ENCODE measurements at regions not wholly inside any gene's neighbourhood (a gene's known extent, or its start where the extent isn't known, plus 50 kb on each side); places are given as distances from the start of the nearest gene placed in this dataset.
A peak's percentile ranks its signal among the peaks of the same experiment; 100 is the strongest.

- WGBS (ENCODE audit: low lambda C conversion rate), result 2% methylated on average over 1 of the region's 1 CpG
- TF ChIP-seq ZNF609 (CRISPR knock-in tag; IDR thresholded peaks at IDR 0.05; ENCODE audit: borderline replicate concordance), result no peak
- TF ChIP-seq LCORL (IDR thresholded peaks at IDR 0.05), result peak; percentile 97
- TF ChIP-seq LCORL (CRISPR knock-in tag; IDR thresholded peaks at IDR 0.05), result no peak
- H3K36me3 ChIP-seq (replicated peaks in 1 of 2; ENCODE audit: control insufficient read depth in 1 of 2, insufficient read depth in 2 of 2, low read length in 2 of 2), result no peaks in the 10 kb centered on the region
- FAIRE-seq (no peak), ATAC-seq (no peak), DNase-seq (ENCODE audit: low spot score) (no peak)
- H3K27me3 ChIP-seq (ENCODE audit: control insufficient read depth in 1 of 2, insufficient read depth in 2 of 2, low read length in 2 of 2), result no peaks in the 10 kb centered on the region
- no peak overlapping the region for H3K4me2 ChIP-seq (ENCODE audit: low read depth, low read length)
- intact Hi-C loops (cut with micrococcal nuclease; ENCODE audit: unreplicated experiment), result no loop called here
- in situ Hi-C loops (cut with HindIII; ENCODE audit: extremely low pct_ligation_motif_present, low pct_unique_long_range_greater_than_20kb), result no loop called here
- ChIA-PET CTCF (ENCODE audit: low intra/inter-chr PET ratio, low total read pairs) (no interaction called here), POLR2A (no interaction called here)
- no peaks in the 10 kb centered on the region for H3K9me3 ChIP-seq (ENCODE audit: low read length)
- no peaks in the 10 kb centered on the region for H4K20me1 ChIP-seq (ENCODE audit: insufficient read depth, low read length)
- BruUV-seq (replicated peaks), result no TSS peak
- no peak overlapping the region for H3K27ac ChIP-seq (ENCODE audit: extremely low read length, insufficient read depth, low read length)
- H3K4me3 ChIP-seq (replicated peaks in 1 of 3; ENCODE audit: insufficient read depth in 1 of 3, low read depth in 2 of 3, low read length in 3 of 3), result no peak overlapping the region
- no peaks in the 10 kb centered on the region for H3K79me2 ChIP-seq (ENCODE audit: insufficient read depth, low read length)
- no peak overlapping the region for H2AFZ ChIP-seq (ENCODE audit: low read length)
- no peaks in the 10 kb centered on the region for H3K4me1 ChIP-seq (ENCODE audit: insufficient read depth, low read length)
- H3K9ac ChIP-seq (ENCODE audit: insufficient read depth, low read depth, low read length), result no peak overlapping the region
Measured at GRCh38 chr2:193114827-193115226, 920.1 kb upstream of the TMEFF2 start.

- in situ Hi-C loops (cut with HindIII; ENCODE audit: extremely low pct_ligation_motif_present, low pct_unique_long_range_greater_than_20kb), result no loop called here
- ChIA-PET CTCF (ENCODE audit: low intra/inter-chr PET ratio, low total read pairs) (no interaction called here), POLR2A (no interaction called here)
- Histone ChIP-seq H3K27ac (ENCODE audit: extremely low read length, insufficient read depth, low read length) (no peak overlapping the region), H2AFZ (ENCODE audit: low read length) (no peak overlapping the region), H3K9me3 (ENCODE audit: low read length) (no peaks in the 10 kb centered on the region), H3K36me3 (replicated peaks in 1 of 2; ENCODE audit: control insufficient read depth in 1 of 2, insufficient read depth in 2 of 2, low read length in 2 of 2) (no peaks in the 10 kb centered on the region), H3K79me2 (ENCODE audit: insufficient read depth, low read length) (no peaks in the 10 kb centered on the region), H3K9ac (ENCODE audit: insufficient read depth, low read depth, low read length) (no peak overlapping the region), H3K4me1 (ENCODE audit: insufficient read depth, low read length) (no peaks in the 10 kb centered on the region), H3K27me3 (ENCODE audit: control insufficient read depth in 1 of 2, insufficient read depth in 2 of 2, low read length in 2 of 2) (no peaks in the 10 kb centered on the region), H3K4me2 (ENCODE audit: low read depth, low read length) (no peak overlapping the region), H3K4me3 (replicated peaks in 1 of 3; ENCODE audit: insufficient read depth in 1 of 3, low read depth in 2 of 3, low read length in 3 of 3) (no peak overlapping the region), H4K20me1 (ENCODE audit: insufficient read depth, low read length) (no peaks in the 10 kb centered on the region)
- intact Hi-C loops (cut with micrococcal nuclease; ENCODE audit: unreplicated experiment), result no loop called here
- WGBS (ENCODE audit: low lambda C conversion rate), result 55% methylated on average over 1 of the region's 1 CpG
- no peak for ATAC-seq
- no peak for FAIRE-seq
- BruUV-seq (replicated peaks), result no TSS peak
- no peak for DNase-seq (ENCODE audit: low spot score)
- TF ChIP-seq SP1 (IDR thresholded peaks at IDR 0.05) (no peak), SP1 (CRISPR knock-in tag; IDR thresholded peaks at IDR 0.05) (no peak), ZNF335 (CRISPR knock-in tag; IDR thresholded peaks at IDR 0.05) (no peak), SPEN (CRISPR knock-in tag; IDR thresholded peaks at IDR 0.05; ENCODE audit: low read depth) (no peak), ZBTB37 (CRISPR knock-in tag; IDR thresholded peaks at IDR 0.05) (no peak), NAIF1 (CRISPR knock-in tag; IDR thresholded peaks at IDR 0.05; ENCODE audit: borderline replicate concordance) (no peak), ZNF281 (CRISPR knock-in tag; IDR thresholded peaks at IDR 0.05; ENCODE audit: borderline replicate concordance) (no peak), GATAD2A (CRISPR knock-in tag; IDR thresholded peaks at IDR 0.05) (no peak), ZNF546 (CRISPR knock-in tag; conservative IDR thresholded peaks at IDR 0.05) (no peak)
Measured at GRCh38 chr2:193112986-193113385, 918.3 kb upstream of the TMEFF2 start.
